GM21526 (cell line): ENCODE measurements at regions not wholly inside any gene's neighbourhood (a gene's known extent, or its start where the extent isn't known, plus 50 kb on each side); places are given as distances from the start of the nearest gene placed in this dataset.
"Not testable (repeated sequence)": the region's sequence is repeated elsewhere in the genome, so short reads cannot be mapped to it uniquely, and the experiment has no call there.

Source experiments
- ATAC-seq: cut with Tn5 transposase; IDR thresholded peaks from one replicate; pipeline ENCODE4 v1.9.1; 2021; ENCODE audit warnings: moderate library complexity; ENCODE audit not compliant: unreplicated experiment, low FRiP score

DNA sequence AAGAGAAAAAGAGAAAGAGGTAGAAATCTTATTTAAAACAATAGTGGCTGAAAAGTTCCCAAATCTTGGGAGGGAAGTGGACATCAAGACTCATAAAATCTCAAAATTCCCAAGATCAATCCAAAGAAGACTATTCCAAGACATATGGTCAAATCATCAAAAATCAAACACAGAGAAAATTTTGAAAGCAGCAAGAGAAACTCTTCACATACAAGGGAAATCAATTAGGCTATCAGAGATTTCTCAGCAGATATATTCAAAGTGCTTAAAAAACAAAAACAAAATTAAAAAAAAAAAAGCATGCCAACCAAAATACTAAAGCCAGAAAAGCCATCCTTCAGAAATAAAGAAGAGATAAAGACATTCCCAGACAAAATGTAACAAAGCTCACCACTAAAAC is 52.6 kb upstream of the RALGPS2 start:
- no peak for ATAC-seq

DNA sequence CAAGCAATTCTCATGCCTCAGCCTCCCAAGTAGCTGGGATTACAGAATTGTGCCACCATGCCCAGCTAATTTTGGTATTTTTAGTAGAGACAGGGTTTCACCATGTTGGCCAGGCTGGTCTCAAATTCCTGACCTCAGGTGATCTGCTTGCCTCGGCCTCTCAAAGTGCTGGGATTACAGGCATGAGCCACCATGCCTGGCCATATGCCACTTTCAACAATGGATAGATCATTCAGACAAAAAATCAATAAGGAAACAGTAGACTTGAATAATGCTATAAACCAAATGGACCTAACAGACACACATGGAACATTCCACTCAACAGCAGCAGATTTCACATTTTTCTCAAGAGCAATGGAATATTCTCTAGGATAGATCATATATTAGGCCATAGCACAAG is 50.5 kb upstream of the RALGPS2 start:
- not testable (repeated sequence) for ATAC-seq
